GM18868 (cell line): ENCODE measurements at regions not wholly inside any gene's neighbourhood (a gene's known extent, or its start where the extent isn't known, plus 50 kb on each side); places are given as distances from the start of the nearest gene placed in this dataset.

Source experiments
- ATAC-seq: cut with Tn5 transposase; IDR thresholded peaks from one replicate; pipeline ENCODE4 v1.9.1; 2021; ENCODE audit warnings: mild to moderate bottlenecking, moderate library complexity; ENCODE audit not compliant: unreplicated experiment

GRCh38 chr9:101792475-101792874 lies 54.0 kb upstream of the GRIN3A start:
- ATAC-seq, result peak; percentile 69

GRCh38 chr9:101791938-101792337 lies 53.5 kb upstream of the GRIN3A start:
- ATAC-seq, result peak; percentile 61

- ATAC-seq, result no peak
Measured at GRCh38 chr9:101791533-101791932, 53.1 kb upstream of the GRIN3A start.
